HG02588 (cell line): ENCODE measurements at regions not wholly inside any gene's neighbourhood (a gene's known extent, or its start where the extent isn't known, plus 50 kb on each side); places are given as distances from the start of the nearest gene placed in this dataset.
"Not testable (repeated sequence)": the region's sequence is repeated elsewhere in the genome, so short reads cannot be mapped to it uniquely, and the experiment has no call there.

ENCODE experiments used
- ATAC-seq: cut with Tn5 transposase; IDR thresholded peaks from one replicate; pipeline ENCODE4 v1.9.1; 2021; ENCODE audit warnings: mild to moderate bottlenecking, moderate library complexity; ENCODE audit not compliant: unreplicated experiment

GRCh38 chr2:21194147-21194546 lies 70.4 kb downstream of the TDRD15 start:
- no peak for ATAC-seq

- no peak for ATAC-seq
Observed at GRCh38 chr2:21194858-21195271, 71.1 kb downstream of the TDRD15 start.

GRCh38 chr2:21195326-21195725 lies 71.6 kb downstream of the TDRD15 start:
- ATAC-seq: no peak

GRCh38 chr2:21198637-21199036 lies 74.9 kb downstream of the TDRD15 start:
- no peak for ATAC-seq

- no peak for ATAC-seq
Observed at GRCh38 chr2:21203976-21204375, 80.2 kb downstream of the TDRD15 start.

- ATAC-seq: not testable (repeated sequence)
Observed at GRCh38 chr2:21214085-21214484, 90.3 kb downstream of the TDRD15 start.

- ATAC-seq: no peak
Observed at GRCh38 chr2:21217442-21217841, 93.7 kb downstream of the TDRD15 start.

- no peak for ATAC-seq
Observed at GRCh38 chr2:21220930-21221329, 97.2 kb downstream of the TDRD15 start.

- ATAC-seq: no peak
Observed at GRCh38 chr2:21223618-21224017, 99.8 kb downstream of the TDRD15 start.

GRCh38 chr2:21228041-21228895 lies 104.5 kb downstream of the TDRD15 start:
- ATAC-seq: no peak

- ATAC-seq: no peak
Observed at GRCh38 chr2:21229302-21229701, 105.5 kb downstream of the TDRD15 start.

- no peak for ATAC-seq
Observed at GRCh38 chr2:21230140-21230539, 106.4 kb downstream of the TDRD15 start.

GRCh38 chr2:21231985-21232384 lies 108.2 kb downstream of the TDRD15 start:
- ATAC-seq: no peak

GRCh38 chr2:21233194-21233593 lies 109.4 kb downstream of the TDRD15 start:
- no peak for ATAC-seq

GRCh38 chr2:21234001-21234400 lies 110.2 kb downstream of the TDRD15 start:
- ATAC-seq: no peak

- no peak for ATAC-seq
Observed at GRCh38 chr2:21234464-21235120, 110.8 kb downstream of the TDRD15 start.

- not testable (repeated sequence) for ATAC-seq
Observed at GRCh38 chr2:21239749-21240148, 116.0 kb downstream of the TDRD15 start.

- no peak for ATAC-seq
Observed at GRCh38 chr2:21244161-21244560, 120.4 kb downstream of the TDRD15 start.

- no peak for ATAC-seq
Observed at GRCh38 chr2:21245565-21245964, 121.8 kb downstream of the TDRD15 start.

GRCh38 chr2:21249367-21249766 lies 125.6 kb downstream of the TDRD15 start:
- ATAC-seq: no peak

GRCh38 chr2:21250673-21251072 lies 126.9 kb downstream of the TDRD15 start:
- ATAC-seq: no peak
